WTC11 (cell line): ENCODE measurements at regions not wholly inside any gene's neighbourhood (a gene's known extent, or its start where the extent isn't known, plus 50 kb on each side); places are given as distances from the start of the nearest gene placed in this dataset.

Source experiments
- ATAC-seq: fragments of 200-7000 bp; cut with Tn5 transposase; 2 replicates; pipeline ENCODE4 v1.10.0; 2021; ENCODE audit warnings: mild to moderate bottlenecking, moderate library complexity
- CTCF ChIA-PET: fragments of 300-600 bp; sonication (Branson Sonifier 250); formaldehyde crosslinking; loops from one replicate; lab custom pipeline; 2021; ENCODE audit warnings: antibody characterized with exemption; lab: Charles Lee
- POLR2A ChIA-PET: fragments of 350-600 bp; sonication (Branson Sonifier 250); formaldehyde crosslinking; loops from one replicate; lab custom pipeline; 2021; ENCODE audit warnings: antibody characterized with exemption; lab: Charles Lee
- DNase-seq: peaks from one replicate; pipeline ENCODE4 v3.0.0; 2021; ENCODE audit warnings: low spot score
- H3K27ac Mint-ChIP-seq: 2 replicates; pipeline ENCODE4 v1.8.0; 2021; ENCODE audit warnings: mixed read lengths
- H3K27me3 Mint-ChIP-seq: 2 replicates; pipeline ENCODE4 v1.8.0; 2021; ENCODE audit warnings: low read depth, mild to moderate bottlenecking, moderate library complexity, mixed read lengths
- H3K36me3 Mint-ChIP-seq: 2 replicates; pipeline ENCODE4 v1.8.0; 2021; ENCODE audit warnings: mixed read lengths
- H3K4me1 Mint-ChIP-seq: 2 replicates; pipeline ENCODE4 v1.8.0; 2022; ENCODE audit warnings: mixed read lengths
- H3K4me3 Mint-ChIP-seq: 2 replicates; pipeline ENCODE4 v1.8.0; 2021; ENCODE audit warnings: mild to moderate bottlenecking, moderate library complexity, mixed read lengths
- H3K9me3 Mint-ChIP-seq: 2 replicates; pipeline ENCODE4 v1.8.0; 2021; ENCODE audit warnings: mixed read lengths
- E2F4 ChIP-seq: sonication (generic); formaldehyde crosslinking; IDR thresholded peaks from 2 replicates; pipeline ENCODE4 v1.8.1; 2022; ENCODE audit warnings: low read depth, mild to moderate bottlenecking, moderate library complexity, missing genetic modification reagents, borderline replicate concordance
- ELF4 ChIP-seq: sonication (generic); formaldehyde crosslinking; IDR thresholded peaks from 2 replicates; pipeline ENCODE4 v1.8.1; 2022; ENCODE audit warnings: low read depth, mild to moderate bottlenecking, moderate library complexity, missing genetic modification reagents
- ESRRA ChIP-seq: sonication (generic); formaldehyde crosslinking; IDR thresholded peaks from 2 replicates; pipeline ENCODE4 v1.8.1; 2022; ENCODE audit warnings: mild to moderate bottlenecking, missing genetic modification reagents, borderline replicate concordance
- NFYB ChIP-seq: sonication (generic); formaldehyde crosslinking; conservative IDR thresholded peaks from 2 replicates; pipeline ENCODE4 v1.8.0; 2022; ENCODE audit warnings: low read depth, missing genetic modification reagents
- NR3C1 ChIP-seq: sonication (generic); formaldehyde crosslinking; conservative IDR thresholded peaks from 2 replicates; pipeline ENCODE4 v1.8.1; 2023; ENCODE audit warnings: low read depth, mild to moderate bottlenecking, missing genetic modification reagents
- TP53 ChIP-seq: sonication (generic); formaldehyde crosslinking; IDR thresholded peaks from 2 replicates; pipeline ENCODE4 v1.8.1; 2023; ENCODE audit warnings: mild to moderate bottlenecking, missing genetic modification reagents
- ZBTB21 ChIP-seq: sonication (generic); formaldehyde crosslinking; IDR thresholded peaks from 2 replicates; pipeline ENCODE4 v1.8.1; 2023; ENCODE audit warnings: mild to moderate bottlenecking, missing genetic modification reagents, borderline replicate concordance
- ZBTB43 ChIP-seq: sonication (generic); formaldehyde crosslinking; IDR thresholded peaks from 2 replicates; pipeline ENCODE4 v1.8.1; 2023; ENCODE audit warnings: mild to moderate bottlenecking, missing genetic modification reagents
- ZNF138 ChIP-seq: sonication (generic); formaldehyde crosslinking; conservative IDR thresholded peaks from 2 replicates; pipeline ENCODE4 v1.8.1; 2022; ENCODE audit warnings: mild to moderate bottlenecking, moderate library complexity, missing genetic modification reagents
- ZNF263 ChIP-seq: sonication (generic); formaldehyde crosslinking; IDR thresholded peaks from 2 replicates; pipeline ENCODE4 v1.8.1; 2022; ENCODE audit warnings: low read depth, mild to moderate bottlenecking, moderate library complexity, missing genetic modification reagents
- ZNF512 ChIP-seq: sonication (generic); formaldehyde crosslinking; IDR thresholded peaks from 2 replicates; pipeline ENCODE4 v1.8.1; 2022; ENCODE audit warnings: missing genetic modification reagents, borderline replicate concordance
- TF ChIP-seq, protein P1 (sequence below): sonication (generic); formaldehyde crosslinking; IDR thresholded peaks from 2 replicates; pipeline ENCODE4 v1.8.1; 2023; ENCODE audit warnings: mild to moderate bottlenecking, missing genetic modification reagents
- TF ChIP-seq, protein P2 (sequence below): sonication (generic); formaldehyde crosslinking; IDR thresholded peaks from 2 replicates; pipeline ENCODE4 v1.8.1; 2023; ENCODE audit warnings: mild to moderate bottlenecking, missing genetic modification reagents, borderline replicate concordance
- TF ChIP-seq, protein P3 (sequence below): fragments of 250-450 bp; sonication (Bioruptor Pico); IDR thresholded peaks from 2 replicates; pipeline ENCODE4 v1.8.0; 2021; ENCODE audit warnings: mild to moderate bottlenecking
- TF ChIP-seq, protein P4 (sequence below): sonication (generic); formaldehyde crosslinking; conservative IDR thresholded peaks from 2 replicates; pipeline ENCODE4 v1.8.1; 2023; ENCODE audit warnings: mild to moderate bottlenecking, low read depth, missing genetic modification reagents, moderate library complexity
- TF ChIP-seq, protein P5 (sequence below): sonication (generic); formaldehyde crosslinking; IDR thresholded peaks from 2 replicates; pipeline ENCODE4 v1.8.0; 2023; ENCODE audit warnings: missing genetic modification reagents, mild to moderate bottlenecking, borderline replicate concordance

- Mint-ChIP-seq H3K27ac (no peak overlapping the region), H3K36me3 (no peaks in the 10 kb centered on the region), H3K4me3 (no peak overlapping the region), H3K9me3 (peaks cover 15% of the 10 kb centered on the region), H3K27me3 (no peaks in the 10 kb centered on the region), H3K4me1 (no peaks in the 10 kb centered on the region)
- POLR2A ChIA-PET = no interaction called here
- no peak for DNase-seq
- CTCF ChIA-PET = no interaction called here
- no peak for ATAC-seq
- TF ChIP-seq, protein P1, sequence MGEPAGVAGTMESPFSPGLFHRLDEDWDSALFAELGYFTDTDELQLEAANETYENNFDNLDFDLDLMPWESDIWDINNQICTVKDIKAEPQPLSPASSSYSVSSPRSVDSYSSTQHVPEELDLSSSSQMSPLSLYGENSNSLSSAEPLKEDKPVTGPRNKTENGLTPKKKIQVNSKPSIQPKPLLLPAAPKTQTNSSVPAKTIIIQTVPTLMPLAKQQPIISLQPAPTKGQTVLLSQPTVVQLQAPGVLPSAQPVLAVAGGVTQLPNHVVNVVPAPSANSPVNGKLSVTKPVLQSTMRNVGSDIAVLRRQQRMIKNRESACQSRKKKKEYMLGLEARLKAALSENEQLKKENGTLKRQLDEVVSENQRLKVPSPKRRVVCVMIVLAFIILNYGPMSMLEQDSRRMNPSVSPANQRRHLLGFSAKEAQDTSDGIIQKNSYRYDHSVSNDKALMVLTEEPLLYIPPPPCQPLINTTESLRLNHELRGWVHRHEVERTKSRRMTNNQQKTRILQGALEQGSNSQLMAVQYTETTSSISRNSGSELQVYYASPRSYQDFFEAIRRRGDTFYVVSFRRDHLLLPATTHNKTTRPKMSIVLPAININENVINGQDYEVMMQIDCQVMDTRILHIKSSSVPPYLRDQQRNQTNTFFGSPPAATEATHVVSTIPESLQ = no peak
- TF ChIP-seq ZBTB43 (CRISPR knock-in tag) (no peak), E2F4 (no peak), ZNF138 (CRISPR knock-in tag) (no peak), ELF4 (CRISPR knock-in tag) (no peak), ZNF263 (CRISPR knock-in tag) (no peak), NR3C1 (no peak), TP53 (CRISPR knock-in tag) (no peak), NFYB (no peak), ZNF512 (CRISPR knock-in tag) (no peak), ZBTB21 (CRISPR knock-in tag) (no peak), ESRRA (CRISPR knock-in tag) (no peak)
- TF ChIP-seq, protein P2, sequence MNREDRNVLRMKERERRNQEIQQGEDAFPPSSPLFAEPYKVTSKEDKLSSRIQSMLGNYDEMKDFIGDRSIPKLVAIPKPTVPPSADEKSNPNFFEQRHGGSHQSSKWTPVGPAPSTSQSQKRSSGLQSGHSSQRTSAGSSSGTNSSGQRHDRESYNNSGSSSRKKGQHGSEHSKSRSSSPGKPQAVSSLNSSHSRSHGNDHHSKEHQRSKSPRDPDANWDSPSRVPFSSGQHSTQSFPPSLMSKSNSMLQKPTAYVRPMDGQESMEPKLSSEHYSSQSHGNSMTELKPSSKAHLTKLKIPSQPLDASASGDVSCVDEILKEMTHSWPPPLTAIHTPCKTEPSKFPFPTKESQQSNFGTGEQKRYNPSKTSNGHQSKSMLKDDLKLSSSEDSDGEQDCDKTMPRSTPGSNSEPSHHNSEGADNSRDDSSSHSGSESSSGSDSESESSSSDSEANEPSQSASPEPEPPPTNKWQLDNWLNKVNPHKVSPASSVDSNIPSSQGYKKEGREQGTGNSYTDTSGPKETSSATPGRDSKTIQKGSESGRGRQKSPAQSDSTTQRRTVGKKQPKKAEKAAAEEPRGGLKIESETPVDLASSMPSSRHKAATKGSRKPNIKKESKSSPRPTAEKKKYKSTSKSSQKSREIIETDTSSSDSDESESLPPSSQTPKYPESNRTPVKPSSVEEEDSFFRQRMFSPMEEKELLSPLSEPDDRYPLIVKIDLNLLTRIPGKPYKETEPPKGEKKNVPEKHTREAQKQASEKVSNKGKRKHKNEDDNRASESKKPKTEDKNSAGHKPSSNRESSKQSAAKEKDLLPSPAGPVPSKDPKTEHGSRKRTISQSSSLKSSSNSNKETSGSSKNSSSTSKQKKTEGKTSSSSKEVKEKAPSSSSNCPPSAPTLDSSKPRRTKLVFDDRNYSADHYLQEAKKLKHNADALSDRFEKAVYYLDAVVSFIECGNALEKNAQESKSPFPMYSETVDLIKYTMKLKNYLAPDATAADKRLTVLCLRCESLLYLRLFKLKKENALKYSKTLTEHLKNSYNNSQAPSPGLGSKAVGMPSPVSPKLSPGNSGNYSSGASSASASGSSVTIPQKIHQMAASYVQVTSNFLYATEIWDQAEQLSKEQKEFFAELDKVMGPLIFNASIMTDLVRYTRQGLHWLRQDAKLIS (CRISPR knock-in tag) = no peak
- TF ChIP-seq, protein P3, sequence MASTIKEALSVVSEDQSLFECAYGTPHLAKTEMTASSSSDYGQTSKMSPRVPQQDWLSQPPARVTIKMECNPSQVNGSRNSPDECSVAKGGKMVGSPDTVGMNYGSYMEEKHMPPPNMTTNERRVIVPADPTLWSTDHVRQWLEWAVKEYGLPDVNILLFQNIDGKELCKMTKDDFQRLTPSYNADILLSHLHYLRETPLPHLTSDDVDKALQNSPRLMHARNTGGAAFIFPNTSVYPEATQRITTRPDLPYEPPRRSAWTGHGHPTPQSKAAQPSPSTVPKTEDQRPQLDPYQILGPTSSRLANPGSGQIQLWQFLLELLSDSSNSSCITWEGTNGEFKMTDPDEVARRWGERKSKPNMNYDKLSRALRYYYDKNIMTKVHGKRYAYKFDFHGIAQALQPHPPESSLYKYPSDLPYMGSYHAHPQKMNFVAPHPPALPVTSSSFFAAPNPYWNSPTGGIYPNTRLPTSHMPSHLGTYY (CRISPR knock-in tag) = no peak
- TF ChIP-seq, protein P4, sequence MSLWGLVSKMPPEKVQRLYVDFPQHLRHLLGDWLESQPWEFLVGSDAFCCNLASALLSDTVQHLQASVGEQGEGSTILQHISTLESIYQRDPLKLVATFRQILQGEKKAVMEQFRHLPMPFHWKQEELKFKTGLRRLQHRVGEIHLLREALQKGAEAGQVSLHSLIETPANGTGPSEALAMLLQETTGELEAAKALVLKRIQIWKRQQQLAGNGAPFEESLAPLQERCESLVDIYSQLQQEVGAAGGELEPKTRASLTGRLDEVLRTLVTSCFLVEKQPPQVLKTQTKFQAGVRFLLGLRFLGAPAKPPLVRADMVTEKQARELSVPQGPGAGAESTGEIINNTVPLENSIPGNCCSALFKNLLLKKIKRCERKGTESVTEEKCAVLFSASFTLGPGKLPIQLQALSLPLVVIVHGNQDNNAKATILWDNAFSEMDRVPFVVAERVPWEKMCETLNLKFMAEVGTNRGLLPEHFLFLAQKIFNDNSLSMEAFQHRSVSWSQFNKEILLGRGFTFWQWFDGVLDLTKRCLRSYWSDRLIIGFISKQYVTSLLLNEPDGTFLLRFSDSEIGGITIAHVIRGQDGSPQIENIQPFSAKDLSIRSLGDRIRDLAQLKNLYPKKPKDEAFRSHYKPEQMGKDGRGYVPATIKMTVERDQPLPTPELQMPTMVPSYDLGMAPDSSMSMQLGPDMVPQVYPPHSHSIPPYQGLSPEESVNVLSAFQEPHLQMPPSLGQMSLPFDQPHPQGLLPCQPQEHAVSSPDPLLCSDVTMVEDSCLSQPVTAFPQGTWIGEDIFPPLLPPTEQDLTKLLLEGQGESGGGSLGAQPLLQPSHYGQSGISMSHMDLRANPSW = no peak
- TF ChIP-seq, protein P5, sequence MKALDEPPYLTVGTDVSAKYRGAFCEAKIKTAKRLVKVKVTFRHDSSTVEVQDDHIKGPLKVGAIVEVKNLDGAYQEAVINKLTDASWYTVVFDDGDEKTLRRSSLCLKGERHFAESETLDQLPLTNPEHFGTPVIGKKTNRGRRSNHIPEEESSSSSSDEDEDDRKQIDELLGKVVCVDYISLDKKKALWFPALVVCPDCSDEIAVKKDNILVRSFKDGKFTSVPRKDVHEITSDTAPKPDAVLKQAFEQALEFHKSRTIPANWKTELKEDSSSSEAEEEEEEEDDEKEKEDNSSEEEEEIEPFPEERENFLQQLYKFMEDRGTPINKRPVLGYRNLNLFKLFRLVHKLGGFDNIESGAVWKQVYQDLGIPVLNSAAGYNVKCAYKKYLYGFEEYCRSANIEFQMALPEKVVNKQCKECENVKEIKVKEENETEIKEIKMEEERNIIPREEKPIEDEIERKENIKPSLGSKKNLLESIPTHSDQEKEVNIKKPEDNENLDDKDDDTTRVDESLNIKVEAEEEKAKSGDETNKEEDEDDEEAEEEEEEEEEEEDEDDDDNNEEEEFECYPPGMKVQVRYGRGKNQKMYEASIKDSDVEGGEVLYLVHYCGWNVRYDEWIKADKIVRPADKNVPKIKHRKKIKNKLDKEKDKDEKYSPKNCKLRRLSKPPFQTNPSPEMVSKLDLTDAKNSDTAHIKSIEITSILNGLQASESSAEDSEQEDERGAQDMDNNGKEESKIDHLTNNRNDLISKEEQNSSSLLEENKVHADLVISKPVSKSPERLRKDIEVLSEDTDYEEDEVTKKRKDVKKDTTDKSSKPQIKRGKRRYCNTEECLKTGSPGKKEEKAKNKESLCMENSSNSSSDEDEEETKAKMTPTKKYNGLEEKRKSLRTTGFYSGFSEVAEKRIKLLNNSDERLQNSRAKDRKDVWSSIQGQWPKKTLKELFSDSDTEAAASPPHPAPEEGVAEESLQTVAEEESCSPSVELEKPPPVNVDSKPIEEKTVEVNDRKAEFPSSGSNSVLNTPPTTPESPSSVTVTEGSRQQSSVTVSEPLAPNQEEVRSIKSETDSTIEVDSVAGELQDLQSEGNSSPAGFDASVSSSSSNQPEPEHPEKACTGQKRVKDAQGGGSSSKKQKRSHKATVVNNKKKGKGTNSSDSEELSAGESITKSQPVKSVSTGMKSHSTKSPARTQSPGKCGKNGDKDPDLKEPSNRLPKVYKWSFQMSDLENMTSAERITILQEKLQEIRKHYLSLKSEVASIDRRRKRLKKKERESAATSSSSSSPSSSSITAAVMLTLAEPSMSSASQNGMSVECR (CRISPR knock-in tag) = no peak
Observed at GRCh38 chr5:123720339-123720738, 208.4 kb downstream of the CSNK1G3 start.
